ENCODE measurements at regions not wholly inside any gene's neighbourhood (a gene's known extent, or its start where the extent isn't known, plus 50 kb on each side); places are given as distances from the start of the nearest gene placed in this dataset.
"Not testable (repeated sequence)": the region's sequence is repeated elsewhere in the genome, so short reads cannot be mapped to it uniquely, and the experiment has no call there.

DNA sequence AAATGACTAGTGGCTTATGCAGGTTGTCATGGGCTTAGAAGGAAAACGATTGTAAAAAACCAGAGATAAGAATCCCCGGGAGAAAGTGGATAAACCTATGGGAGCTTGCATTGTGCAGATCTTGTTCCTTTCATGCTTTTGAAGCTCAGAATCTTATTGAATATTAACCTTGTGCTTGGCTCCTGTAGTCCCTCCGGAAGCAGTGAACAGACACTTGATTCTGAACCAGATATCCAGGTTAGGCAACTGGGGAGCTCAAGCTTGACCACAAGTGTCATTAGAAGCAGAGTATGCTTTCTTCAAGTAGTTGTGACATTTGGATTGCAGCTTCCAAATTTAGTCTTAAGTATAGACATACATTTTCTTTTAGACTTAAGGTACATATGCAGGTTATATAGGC lies 212.6 kb upstream of the MOCS1 start:
- intact Hi-C loops (cut with DNase I; ENCODE audit: low total_unique reads), result no loop called here
- no peaks in the 10 kb centered on the region for H3K36me3 ChIP-seq
- no peaks in the 10 kb centered on the region for H3K9me3 ChIP-seq
- no peaks in the 10 kb centered on the region for H3K27me3 ChIP-seq
- TF ChIP-seq, protein P1, sequence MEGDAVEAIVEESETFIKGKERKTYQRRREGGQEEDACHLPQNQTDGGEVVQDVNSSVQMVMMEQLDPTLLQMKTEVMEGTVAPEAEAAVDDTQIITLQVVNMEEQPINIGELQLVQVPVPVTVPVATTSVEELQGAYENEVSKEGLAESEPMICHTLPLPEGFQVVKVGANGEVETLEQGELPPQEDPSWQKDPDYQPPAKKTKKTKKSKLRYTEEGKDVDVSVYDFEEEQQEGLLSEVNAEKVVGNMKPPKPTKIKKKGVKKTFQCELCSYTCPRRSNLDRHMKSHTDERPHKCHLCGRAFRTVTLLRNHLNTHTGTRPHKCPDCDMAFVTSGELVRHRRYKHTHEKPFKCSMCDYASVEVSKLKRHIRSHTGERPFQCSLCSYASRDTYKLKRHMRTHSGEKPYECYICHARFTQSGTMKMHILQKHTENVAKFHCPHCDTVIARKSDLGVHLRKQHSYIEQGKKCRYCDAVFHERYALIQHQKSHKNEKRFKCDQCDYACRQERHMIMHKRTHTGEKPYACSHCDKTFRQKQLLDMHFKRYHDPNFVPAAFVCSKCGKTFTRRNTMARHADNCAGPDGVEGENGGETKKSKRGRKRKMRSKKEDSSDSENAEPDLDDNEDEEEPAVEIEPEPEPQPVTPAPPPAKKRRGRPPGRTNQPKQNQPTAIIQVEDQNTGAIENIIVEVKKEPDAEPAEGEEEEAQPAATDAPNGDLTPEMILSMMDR (IDR thresholded peaks at IDR 0.05), result no peak
- TF ChIP-seq POLR2A (IDR thresholded peaks at IDR 0.05), result no peak
- no peak overlapping the region for H3K27ac ChIP-seq
- DNase-seq, result no peak
- no peak overlapping the region for H3K4me3 ChIP-seq
- H3K4me1 ChIP-seq, result no peaks in the 10 kb centered on the region

DNA sequence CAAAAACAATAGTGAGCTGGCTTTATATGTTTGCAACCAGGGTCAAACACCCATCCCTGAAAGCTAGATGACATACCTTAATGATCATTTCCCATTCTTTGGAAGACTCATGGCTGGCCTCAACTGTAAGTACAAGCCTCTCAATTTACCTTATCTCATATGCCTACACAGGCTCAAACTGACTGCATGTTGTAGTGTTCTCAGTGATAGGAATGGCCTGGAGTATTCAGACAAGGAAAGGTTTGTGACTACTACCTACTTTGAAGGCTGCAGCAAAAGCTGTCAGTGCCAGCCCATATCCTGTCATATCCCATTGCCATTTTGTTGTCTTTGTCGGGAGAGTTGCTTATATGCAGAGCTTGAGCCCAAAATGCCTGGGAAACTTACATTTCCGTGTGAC lies 205.2 kb upstream of the MOCS1 start:
- Histone ChIP-seq H3K27me3 (no peaks in the 10 kb centered on the region), H3K27ac (no peak overlapping the region), H3K4me3 (no peak overlapping the region), H3K9me3 (no peaks in the 10 kb centered on the region), H3K36me3 (no peaks in the 10 kb centered on the region), H3K4me1 (no peaks in the 10 kb centered on the region)
- no peak for DNase-seq
- TF ChIP-seq POLR2A (IDR thresholded peaks at IDR 0.05), result no peak
- TF ChIP-seq, protein P1 (IDR thresholded peaks at IDR 0.05), result no peak
- intact Hi-C loops (cut with DNase I; ENCODE audit: low total_unique reads), result no loop called here

DNA sequence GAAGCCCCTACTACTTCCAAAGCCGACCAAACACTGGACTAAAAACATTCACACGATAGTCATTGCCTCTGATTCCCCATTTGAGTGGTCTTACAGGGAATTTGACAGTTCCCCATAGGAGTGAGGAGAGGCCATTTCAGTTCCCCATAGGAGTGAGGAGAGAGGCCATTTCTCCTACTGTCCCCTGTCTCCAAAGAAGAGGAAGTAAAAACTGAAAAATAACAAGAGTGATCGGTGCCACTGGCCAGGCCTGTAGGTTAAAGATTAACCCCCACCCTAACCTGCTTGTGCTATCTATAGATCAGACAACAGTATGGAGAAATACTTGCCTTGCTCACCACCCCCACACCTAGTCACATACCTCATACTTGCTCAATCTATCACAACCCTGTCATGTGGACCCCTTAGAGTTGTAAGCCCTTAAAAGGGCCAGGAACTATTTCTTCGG lies 204.0 kb upstream of the MOCS1 start:
- no peaks in the 10 kb centered on the region for H3K4me1 ChIP-seq

DNA sequence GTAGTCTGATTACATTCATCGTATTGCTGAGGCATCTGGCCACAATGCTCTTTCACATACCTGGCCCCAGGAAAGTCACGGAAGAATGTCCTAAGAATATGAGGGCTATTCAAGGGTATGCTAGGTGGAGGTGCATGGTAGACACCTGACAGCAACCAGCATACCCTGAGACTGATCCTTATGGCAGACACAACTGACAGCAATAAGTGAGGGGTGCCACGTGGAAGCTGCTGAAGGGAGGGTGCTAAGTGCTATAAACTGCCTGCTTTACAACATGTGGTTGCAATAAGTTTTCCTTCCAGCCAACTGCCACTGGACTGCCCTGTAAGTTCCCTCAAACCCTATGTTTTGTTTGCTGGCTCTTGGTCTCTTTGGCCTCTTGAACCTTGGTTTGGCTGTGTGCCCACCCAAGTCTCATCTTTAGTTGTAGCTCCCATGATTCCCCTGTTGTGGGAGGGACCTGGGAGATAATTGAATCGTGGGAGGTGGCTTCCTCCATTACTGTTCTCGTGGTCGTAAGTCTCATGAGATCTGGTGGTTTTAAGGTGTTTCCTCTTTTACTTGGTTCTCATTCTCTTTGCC lies 201.3 kb upstream of the MOCS1 start:
- DNase-seq, result no peak
- H3K4me1 ChIP-seq, result no peaks in the 10 kb centered on the region
- no peaks in the 10 kb centered on the region for H3K27me3 ChIP-seq
- H3K36me3 ChIP-seq, result no peaks in the 10 kb centered on the region
- H3K27ac ChIP-seq, result no peak overlapping the region
- no peak overlapping the region for H3K4me3 ChIP-seq
- no peaks in the 10 kb centered on the region for H3K9me3 ChIP-seq
- intact Hi-C loops (cut with DNase I; ENCODE audit: low total_unique reads), result no loop called here
- TF ChIP-seq POLR2A (IDR thresholded peaks at IDR 0.05), result no peak
- TF ChIP-seq, protein P1 (IDR thresholded peaks at IDR 0.05), result no peak

More for the DNA sequence above, 204.0 kb upstream of the MOCS1 start:
- TF ChIP-seq, protein P1 (IDR thresholded peaks at IDR 0.05), result no peak
- TF ChIP-seq POLR2A (IDR thresholded peaks at IDR 0.05), result no peak
- Histone ChIP-seq H3K9me3 (no peaks in the 10 kb centered on the region), H3K4me3 (no peak overlapping the region), H3K36me3 (no peaks in the 10 kb centered on the region), H3K27me3 (no peaks in the 10 kb centered on the region), H3K27ac (no peak overlapping the region)
- intact Hi-C loops (cut with DNase I; ENCODE audit: low total_unique reads), result no loop called here
- no peak for DNase-seq

DNA sequence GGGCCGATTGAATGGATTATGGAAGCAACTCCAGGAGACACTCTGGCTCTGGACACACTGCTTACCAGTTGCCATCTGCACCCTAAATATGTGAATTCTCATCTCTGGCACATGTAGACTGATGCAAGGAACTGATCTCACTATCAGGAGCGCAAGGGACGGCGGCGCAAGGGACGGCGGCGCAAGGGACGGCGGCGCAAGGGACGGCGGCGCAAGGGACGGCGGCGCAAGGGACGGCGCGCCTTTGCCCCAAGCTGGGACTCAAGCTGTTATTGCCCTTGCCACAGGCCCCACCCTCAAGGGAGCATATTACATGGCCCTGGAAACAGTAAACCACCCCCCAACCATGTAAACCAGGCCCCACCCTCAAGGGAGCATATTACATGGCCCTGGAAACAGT lies 199.7 kb upstream of the MOCS1 start:
- DNase-seq; H3K4me3 ChIP-seq; H3K27ac ChIP-seq; H3K36me3 ChIP-seq; H3K9me3 ChIP-seq; H3K4me1 ChIP-seq; H3K27me3 ChIP-seq; intact Hi-C loops (cut with DNase I; ENCODE audit: low total_unique reads): not testable (repeated sequence)

DNA sequence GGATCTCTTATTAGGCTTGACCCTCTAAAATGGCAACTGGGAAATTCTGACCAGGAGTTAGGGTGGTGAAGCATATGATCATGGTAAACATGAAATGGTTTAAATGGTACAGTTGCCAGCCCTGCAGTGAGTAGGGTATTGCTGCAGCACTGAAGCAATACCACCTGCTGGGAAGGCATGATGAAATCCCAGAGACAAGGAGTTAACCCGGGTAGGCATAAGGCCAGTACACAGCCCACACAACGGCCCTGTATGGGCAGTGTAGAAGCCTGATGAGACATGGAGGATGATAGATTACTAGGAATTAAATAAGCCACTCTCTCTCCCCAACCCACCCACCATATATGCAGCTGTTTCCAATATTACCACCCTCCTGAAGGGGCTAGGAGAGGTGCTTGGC lies 197.4 kb upstream of the MOCS1 start:
- no peak overlapping the region for H3K27ac ChIP-seq
- no peaks in the 10 kb centered on the region for H3K36me3 ChIP-seq
- DNase-seq, result no peak
- no peaks in the 10 kb centered on the region for H3K9me3 ChIP-seq
- no peak overlapping the region for H3K4me3 ChIP-seq
- TF ChIP-seq, protein P1 (IDR thresholded peaks at IDR 0.05), result no peak
- TF ChIP-seq POLR2A (IDR thresholded peaks at IDR 0.05), result no peak
- no peaks in the 10 kb centered on the region for H3K27me3 ChIP-seq
- intact Hi-C loops (cut with DNase I; ENCODE audit: low total_unique reads), result no loop called here
- H3K4me1 ChIP-seq, result no peaks in the 10 kb centered on the region
